Ecto neural progenitor cell (in vitro differentiated cells): ENCODE measurements at regions not wholly inside any gene's neighbourhood (a gene's known extent, or its start where the extent isn't known, plus 50 kb on each side); places are given as distances from the start of the nearest gene placed in this dataset.
A peak's percentile ranks its signal among the peaks of the same experiment; 100 is the strongest.

ENCODE experiments used
- DNase-seq: peaks from one replicate; pipeline ENCODE4 v3.0.0-alpha.2; 2018; ENCODE audit warnings: low spot score

DNA sequence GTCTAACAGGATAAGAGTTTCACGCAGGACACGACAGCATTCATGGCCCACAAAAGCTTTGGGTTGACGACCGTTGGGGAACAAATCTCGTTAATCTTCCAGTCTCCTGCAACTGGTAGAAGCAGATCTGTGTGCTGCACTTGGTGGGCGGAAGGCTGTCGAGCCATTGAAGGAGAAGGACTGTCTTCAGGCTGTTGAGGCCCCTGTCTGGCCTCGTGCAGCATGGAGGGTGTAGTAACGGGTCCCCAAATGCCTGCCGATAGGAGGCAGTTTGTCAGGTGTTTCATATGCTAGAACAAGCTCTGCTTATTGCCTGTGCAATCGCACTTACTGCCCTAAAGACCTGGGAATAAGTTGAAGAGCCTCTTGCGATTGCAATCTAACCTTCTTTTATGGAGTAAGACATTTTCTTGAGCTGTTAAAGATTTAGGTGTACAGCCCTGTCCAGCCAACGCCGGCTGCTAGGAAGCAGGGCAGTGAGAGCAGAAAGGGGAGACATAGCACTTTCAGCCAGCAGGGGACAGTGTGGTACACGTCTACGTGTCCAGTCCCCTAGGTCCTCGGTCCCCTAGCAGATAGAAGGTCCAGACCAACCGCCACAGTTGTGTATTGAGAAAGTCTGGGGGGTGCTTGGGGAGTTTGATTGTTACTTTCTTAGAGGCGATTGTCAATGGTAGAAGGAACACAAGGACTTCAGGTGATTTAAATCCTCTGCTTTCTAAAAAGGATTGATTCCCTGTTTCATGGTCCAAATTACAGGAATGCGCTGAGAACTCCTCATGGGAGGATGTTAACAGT, 102.3 kb upstream of the TMPRSS2 start:
- DNase-seq: peak; percentile 67

DNA sequence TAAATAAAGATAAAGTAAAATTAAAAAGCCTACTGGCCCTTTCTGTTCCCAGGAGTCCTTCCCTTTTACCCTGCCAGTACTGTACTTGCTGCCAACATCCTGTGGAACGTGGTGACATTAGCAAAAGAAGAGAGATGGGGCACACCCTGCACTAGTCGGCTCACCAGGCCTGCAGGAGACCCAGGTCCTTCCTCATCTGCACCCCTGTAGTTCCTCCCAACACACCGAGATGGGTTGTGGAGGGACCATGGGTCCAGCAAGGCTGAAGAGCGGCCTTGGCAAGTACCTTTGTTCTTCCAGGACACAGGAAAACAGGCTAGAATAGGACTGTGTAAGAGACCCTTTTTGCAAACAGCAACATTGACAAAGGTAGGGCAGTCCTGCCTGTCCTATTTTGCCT, 98.7 kb upstream of the TMPRSS2 start:
- DNase-seq: no peak

DNA sequence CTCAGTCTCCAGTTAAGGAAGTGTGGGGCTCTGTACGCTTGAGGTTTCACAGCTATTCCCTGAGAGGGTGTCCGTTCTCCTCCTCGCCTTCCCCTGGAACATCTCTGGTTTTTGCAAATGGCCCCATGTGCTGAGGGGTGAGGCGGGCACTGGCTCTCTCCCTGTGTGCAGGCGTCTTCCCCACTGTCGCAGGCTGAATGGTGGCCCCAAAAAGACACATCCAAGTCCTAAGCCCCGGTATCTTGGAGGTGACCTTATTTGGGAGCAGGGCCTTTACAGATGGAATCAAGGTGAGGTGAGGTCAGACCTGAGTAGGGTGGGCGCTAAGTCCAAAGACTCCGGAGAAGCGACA, 98.0 kb upstream of the TMPRSS2 start:
- no peak for DNase-seq

DNA sequence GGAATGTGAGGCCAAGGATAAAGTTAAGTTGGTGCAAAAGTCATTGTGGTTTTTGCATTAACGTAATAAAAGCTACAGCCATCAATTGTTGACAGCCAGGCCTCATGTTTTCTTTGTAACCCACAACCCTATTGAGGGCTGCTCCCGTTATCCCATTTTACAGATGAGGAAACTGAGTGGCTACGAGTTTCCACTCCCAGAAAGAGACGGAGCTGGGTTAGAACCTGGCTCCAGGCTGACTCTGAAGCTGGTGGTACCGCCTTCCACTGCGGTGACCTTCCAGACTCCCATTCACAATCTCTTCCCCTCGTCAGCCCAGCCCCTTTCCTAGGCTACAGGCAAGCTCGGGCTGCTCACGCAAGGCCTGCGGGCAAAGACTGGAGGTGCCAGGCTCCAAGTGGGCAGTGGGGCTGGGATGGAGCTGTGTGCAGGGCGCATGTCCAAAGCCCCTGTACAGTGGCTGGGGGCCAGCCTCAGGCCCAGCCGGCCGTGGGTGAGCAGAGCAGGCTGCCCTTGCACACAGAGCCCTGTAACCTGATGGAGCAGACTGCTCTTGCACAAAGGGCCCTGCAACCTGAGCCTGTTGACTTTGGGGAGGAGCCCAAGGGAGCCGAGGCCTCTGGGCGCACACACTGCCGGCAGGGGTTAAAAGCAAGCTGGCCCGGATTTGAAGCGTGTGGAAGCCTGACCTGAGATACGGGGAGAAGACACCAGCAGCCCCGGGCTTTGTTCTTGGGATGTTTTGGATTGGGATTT, 97.4 kb upstream of the TMPRSS2 start:
- peak; percentile 54 for DNase-seq

DNA sequence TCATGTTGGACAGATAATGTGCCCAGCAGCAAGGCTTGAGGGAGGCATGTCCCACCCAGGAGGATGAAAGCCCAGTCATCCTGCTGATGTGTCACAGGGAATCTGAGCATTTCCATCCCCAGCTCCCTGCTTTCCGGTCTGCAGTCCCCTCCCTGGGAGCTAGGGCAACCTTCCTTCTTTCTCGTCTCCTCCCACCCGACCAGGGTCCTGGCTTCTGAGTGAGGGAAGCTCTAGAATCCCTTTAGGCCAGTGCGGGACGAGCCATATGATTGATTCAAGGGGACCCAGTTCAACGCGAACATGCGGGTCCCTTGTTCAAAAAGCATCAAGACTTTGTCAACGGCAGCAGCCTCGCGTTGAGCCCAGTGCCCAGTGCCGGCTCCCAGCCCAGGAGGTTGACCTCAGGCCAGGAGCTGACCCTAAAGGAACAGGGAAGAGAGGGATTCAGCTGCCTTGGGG, 96.7 kb upstream of the TMPRSS2 start:
- DNase-seq: no peak

DNA sequence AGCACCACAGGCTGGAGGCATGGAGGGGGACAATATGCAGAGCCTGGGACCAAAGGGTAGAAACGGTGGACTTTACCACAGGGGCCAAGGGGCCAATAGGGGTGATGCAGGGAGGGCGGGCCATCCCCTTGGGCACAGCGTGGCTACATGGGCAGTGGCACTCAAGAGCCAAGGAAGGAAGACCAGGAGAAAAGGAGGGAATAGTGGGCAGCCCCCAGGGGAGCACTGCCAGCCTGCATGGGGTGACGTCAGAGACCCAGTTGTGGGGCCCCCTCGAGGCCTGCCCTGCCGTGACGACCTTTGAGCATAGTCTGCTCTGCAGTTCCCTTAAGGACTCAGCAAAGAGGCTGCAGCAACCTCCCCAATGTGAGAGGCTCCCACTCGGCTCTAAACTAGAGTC, 95.5 kb upstream of the TMPRSS2 start:
- no peak for DNase-seq

DNA sequence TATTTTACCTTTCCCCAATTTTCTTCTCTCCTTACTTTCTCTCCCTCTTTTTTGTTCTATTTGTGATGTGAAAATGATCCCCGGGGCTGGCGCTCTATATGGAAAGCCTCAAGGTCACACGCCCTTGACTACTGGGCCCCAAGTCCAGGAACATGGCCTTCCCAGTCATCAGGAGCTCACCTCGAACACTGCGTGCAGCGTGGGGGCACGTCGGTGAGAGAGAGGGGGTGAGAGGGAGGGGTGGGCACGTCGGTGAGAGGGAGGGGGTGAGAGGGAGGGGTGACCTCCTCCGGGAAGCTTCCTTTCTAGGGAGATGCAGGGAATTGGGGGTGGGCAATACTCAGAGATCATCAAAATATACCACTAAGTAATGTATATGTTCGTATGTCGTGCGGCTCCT, 94.6 kb upstream of the TMPRSS2 start:
- DNase-seq: no peak

DNA sequence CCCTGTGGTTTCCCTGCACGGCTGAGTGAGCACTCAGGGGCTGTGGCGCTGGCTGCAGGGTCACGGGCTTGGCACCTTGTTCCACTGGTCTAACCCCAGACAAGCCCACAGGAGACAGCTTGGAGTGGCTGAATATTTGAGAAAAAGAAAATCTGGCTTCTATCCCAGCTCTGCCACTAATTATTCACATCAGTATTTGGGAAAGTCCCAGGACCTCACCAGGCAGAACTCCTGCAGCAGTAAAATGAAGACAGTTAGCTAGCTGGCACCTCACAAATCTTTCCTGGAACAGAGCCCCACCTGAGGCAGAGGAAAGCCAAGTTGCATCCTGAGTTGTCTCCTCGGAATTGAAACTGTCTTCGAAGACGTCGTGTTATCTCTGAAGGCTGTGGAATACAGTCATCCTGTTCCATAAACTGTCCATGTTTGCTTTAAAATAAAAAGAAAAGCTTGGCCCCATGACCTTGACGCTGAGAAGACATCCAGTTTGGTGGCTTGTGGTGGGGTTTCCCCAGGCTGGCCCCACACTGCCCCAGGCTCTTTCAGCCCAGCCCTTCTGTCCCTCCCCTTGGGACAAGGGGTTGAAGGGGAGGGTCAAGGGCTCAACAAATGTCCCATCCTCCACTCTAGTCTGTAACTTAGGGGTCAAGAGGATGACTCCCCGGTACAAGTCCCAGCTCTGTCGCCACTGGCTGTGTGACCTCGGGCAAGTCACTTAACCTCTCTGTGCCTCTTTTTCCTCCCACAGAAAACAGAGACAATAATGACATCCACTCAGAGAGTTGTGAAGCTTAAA, 93.8 kb upstream of the TMPRSS2 start:
- DNase-seq: peak; percentile 31

DNA sequence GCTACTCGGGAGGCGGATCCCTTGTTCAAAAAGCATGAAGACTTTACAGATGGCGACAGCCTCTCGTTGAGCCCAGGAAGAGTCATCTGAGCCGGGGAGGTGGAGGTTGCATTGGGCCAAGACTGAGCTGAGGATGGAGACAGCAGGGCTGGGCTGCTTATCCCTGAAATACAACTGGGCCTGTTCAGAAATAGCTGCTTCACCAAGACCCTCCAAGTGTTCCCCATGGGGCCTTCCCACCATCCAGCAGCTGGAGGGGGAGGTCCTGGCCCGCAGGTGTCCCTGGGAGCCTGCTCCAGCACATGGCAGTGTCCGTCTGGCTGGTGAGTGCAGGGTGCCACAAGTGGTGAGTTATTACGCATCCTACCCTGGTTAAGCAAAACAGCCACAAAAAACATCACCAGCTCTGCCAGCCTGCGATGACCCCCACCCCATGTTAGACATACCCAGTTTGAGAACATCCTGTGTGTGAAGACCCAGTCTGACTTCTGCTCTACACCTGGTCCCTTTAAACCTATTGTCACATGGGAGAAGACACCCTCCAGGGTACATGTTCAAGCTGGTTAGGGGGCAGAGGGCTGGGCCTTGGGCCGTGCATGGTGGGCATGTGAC, 93.1 kb upstream of the TMPRSS2 start:
- peak; percentile 21 for DNase-seq

DNA sequence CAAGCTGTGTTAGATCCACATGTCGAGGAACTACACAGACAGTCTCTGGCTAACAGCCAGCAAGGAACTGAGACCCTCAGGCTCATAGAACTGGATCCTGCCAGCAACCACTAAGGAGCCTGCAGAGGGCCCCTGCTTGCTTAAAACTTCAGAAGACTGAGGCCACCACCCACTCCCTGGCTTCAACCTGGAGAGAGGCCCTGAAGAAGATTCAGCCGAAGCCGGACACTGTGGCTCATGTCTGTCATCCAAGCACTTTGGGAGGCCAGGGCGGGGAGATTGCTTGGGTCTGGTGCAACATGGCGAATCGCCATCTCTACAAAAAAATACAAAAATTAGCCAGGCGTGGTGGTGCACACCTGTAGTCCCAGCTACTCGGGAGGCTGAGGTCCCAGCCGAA, 92.6 kb upstream of the TMPRSS2 start:
- DNase-seq: peak; percentile 25

DNA sequence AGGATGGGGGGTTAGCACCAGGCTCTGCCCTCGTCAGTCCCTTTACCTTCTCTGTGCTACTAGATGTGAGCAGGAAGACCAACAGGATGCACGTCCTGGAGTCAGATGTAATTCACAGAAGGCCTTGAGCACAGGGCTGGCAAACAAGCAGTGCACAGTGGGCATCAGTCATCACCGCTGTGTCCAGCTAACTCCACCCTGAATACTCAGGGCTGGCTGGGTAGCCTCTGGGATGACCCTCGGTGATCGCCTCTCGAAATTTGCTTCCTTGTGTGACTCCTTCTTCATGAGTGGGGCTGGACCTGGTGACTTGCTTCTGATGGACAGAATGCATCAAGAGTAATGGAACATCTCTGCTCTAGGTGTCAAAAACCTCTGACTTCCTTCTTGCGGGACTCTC, 92.2 kb upstream of the TMPRSS2 start:
- DNase-seq: peak; percentile 28

DNA sequence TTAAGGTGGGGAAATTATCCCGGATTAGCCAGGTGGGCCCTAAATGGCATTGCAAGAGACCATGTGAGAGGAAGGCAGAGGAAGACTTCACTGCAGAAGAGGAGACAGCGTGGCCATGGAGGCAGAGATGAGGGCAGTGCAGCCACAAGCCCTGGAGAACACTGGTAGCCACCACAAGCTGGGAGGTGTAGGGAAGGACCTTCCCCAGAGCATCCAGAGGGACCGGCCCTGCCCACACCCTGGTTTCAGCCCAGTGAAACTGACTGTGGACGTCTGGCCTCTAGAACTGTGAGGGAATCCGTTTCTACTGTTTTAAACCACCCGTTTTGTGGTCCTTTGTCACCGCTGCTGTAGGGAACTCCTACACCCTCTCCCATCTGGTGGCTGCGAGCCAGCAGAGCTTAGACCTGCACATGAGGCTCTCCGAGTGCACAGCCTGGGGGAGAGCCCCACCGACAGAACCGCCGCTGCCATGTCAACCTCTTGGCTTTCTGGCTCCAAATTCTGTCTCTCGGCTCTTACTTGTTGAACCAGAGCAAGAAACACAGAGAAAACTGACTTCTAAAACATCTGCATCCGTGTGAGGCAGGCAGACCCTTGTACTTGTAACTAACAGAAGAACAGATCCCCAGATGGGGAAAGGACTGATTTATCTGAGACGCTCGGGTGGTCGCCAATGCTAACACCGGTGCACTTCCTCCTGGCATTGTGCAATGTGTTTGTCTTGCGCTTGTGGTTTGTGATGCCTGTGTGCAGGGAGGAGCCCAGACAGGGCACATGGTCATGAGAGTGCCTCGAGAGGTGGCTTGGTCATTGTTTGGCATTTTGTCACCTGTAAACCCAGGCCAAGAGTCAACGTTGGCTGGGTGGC, 90.8 kb upstream of the TMPRSS2 start:
- DNase-seq: peak; percentile 29

DNA sequence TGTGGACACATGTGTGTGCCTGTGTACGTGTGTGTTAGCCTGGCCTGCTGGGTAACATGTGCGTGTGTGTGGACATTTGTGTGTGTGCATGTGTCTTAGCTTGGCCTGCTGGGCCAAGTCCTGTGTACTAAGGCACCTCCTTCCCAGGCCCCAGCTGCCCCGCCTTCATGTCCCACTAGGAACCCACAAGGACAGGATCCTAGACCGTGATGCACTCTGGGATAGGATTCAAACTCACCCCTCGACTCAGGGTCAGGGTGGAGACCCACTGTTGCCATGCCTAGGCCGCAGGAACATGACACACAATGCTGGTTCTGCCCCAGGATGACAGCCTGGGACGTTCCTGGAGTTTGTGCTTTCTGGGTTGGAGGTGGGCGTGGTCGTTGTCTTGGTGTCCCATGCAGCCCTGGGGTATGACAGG, 89.9 kb upstream of the TMPRSS2 start:
- no peak for DNase-seq

DNA sequence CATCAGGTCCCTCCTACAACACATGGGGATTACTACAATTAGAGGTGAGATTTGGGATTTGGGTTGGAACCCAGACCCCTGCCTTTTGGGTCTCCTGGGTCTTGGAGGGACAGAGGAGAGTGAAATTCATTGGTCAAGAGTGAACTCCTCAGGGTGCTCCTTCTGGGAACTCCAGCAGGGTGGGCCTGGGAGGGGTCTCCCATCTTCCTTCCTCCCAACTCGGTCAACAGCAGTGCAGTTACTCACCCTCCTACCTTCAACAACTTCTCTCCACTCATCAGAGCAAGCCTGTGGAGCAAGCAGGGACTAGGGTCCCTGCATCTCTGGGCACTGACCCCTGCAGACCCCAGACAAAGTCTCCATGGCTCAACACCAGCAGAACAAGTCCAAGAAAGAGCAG, 89.3 kb upstream of the TMPRSS2 start:
- DNase-seq: no peak

DNA sequence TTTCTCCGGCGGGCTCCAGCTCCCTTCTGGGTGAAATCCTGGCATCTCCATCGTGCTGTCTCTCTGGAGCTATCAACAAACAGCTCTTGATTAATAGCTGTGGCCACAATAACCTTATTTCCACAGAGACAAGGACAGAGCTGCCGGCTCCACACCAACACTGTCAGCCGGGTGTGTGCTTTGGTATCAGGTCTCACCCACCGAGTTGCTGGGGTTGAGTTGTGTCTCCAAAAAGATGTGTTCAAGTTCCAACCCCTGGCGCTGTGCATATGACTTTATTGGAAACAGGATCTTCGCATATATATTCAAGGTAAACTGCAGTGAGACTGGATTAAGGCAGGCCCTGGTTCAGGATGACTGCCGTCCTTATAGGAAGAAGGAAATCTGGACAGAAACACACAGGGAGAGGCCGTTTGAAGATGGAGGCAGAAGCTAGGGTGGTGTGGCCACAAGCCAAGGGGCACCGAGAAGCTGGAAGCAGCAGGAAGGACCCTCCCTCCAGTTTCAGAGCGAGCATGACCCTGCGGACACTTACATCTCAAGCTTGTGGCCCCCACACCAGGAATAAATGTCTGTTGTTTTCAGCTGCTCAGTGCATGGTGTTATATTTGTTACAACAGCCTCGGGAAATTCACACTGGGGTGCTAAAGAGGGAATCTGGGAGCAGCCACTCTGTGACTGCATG, 88.4 kb upstream of the TMPRSS2 start:
- peak; percentile 26 for DNase-seq

DNA sequence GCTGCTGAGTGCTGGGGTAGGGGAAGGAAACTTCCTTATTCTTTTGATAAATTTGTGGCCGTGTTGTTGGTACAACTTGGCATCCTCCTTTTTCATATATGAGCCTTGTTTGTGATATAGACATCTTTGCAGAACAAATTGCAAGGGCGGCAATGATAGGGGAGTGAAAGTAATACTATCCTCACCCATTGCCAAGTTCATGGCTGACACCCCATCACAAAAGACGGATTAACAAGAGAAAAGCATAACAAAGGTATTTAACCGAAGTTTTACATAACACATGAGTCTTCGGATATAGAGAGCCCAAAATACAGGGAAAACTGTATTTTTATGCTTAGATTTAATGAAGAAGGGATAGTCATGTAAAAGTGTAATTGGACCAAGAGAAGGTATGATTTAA, 86.3 kb upstream of the TMPRSS2 start:
- DNase-seq: no peak

DNA sequence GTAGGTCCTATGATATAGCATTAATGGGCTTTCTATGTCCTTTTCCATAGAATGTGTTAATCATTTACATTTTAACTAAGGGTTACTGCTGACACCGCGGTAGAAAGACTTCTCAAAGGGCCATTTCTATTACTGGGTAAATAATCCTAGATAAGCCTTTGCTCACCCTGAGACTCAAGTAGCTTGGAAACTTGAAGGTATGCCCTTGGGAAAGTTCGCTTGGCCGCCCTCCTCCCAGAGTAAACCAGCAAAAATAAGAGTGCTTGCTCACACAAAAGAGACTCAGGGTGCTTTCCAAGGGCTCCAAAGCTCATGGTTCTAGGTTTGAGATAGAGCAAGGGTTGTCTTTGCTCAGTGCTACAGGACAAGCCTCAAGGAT, 85.8 kb upstream of the TMPRSS2 start:
- DNase-seq: no peak

DNA sequence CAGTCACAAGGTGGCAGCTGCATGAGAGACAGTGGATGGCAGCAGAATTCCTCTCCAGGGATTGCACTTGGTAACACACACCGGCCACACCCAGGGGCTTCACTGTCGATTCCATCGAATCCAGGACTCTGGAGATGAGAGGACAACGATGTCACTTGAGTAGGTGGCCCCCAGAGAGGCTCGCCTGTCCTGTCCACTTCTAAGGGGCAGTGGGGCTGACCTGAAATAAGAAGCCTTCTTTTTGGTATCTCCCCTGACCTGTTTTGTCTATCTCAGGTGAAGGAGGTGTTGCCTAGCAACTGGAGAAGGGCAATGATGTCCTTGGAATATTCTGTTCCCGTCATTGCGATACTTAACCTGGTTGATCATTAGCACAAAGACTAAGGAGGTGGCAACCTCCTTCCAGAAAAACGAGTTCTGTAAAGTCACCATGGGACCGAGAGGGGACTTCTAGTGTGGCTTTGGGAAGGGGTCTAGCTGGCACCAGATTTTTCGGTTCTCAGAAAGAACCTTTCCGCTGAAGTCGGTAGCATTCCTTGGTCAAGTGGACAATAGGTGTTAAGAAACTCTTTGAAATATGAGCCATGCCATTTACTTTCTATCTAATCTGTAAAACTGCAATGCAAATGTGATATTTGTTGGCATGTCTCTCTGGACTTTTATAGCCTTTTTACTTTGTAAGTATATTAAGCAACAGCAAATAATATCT, 85.2 kb upstream of the TMPRSS2 start:
- peak; percentile 27 for DNase-seq

DNA sequence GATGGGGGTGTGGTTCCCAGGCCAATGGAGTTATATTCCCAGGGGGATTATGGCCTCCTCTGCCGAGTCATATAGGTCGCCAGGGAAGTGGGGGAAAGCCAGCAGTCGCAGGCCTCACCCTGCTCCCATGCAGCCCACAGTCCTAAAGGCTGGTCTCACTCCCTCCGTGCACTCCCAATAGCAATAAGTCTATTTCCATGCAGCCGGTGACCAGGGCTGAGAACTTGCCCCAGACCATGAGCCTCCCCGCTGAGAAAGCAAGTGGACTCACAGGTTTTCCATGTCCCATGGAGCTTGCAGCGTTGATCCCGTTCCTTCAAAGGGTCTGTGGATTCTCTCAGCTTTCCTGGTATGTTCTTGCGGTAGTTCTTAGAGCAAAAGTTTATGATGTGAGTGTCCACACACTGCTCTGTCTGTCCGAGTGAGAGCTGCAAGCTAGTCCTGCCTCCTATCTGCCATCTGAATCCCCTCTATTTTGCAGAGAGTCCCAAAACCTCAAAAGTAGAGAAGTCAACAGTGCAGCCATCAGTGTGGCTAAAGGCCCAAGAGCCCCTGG, 81.7 kb upstream of the TMPRSS2 start:
- DNase-seq: peak; percentile 21

DNA sequence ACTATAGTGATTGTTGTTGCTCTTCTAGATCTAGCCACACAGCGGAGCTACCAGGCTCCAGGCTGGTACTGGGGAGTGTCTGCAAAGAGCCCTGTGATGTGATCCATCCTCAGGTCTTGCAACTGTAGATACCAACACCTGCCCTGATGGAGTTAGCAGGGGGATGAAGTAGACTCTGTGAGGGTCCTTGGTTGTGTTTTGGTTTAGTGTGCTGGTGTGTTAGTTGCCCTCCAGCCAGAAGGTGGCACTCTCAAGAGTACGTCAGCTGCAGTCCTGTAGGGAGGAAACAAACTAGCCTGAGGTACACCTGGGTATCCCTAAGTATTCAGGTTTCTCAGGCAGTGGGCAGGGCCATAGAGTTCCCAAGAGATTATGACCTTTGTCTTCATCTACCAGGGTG, 81.2 kb upstream of the TMPRSS2 start:
- peak; percentile 18 for DNase-seq
